Ishikawa (cell line): ENCODE measurements at regions not wholly inside any gene's neighbourhood (a gene's known extent, or its start where the extent isn't known, plus 50 kb on each side); places are given as distances from the start of the nearest gene placed in this dataset.

ENCODE experiments used
- CEBPB ChIP-seq: IDR thresholded peaks from 2 replicates; pipeline ENCODE4 v1.6.1; 2012
- RAD21 ChIP-seq: IDR thresholded peaks from 2 replicates; pipeline ENCODE4 v1.6.1; 2012; ENCODE audit warnings: low read depth
- REST ChIP-seq: IDR thresholded peaks from 2 replicates; pipeline ENCODE4 v1.6.1; 2012; ENCODE audit warnings: low read depth, mild to moderate bottlenecking
- TCF12 ChIP-seq: IDR thresholded peaks from 2 replicates; pipeline ENCODE4 v1.6.1; 2012; ENCODE audit warnings: low read depth
- TEAD4 ChIP-seq: IDR thresholded peaks from 2 replicates; pipeline ENCODE4 v1.6.1; 2012
- ZBTB7A ChIP-seq: IDR thresholded peaks from 2 replicates; pipeline ENCODE4 v1.6.1; 2012; ENCODE audit warnings: low read depth

GRCh38 chr4:79788884-79789283 lies 284.1 kb downstream of the ANTXR2 start:
- TF ChIP-seq CEBPB, result no peak
- TF ChIP-seq RAD21, result no peak
- TF ChIP-seq TCF12, result no peak
- no peak for TF ChIP-seq ZBTB7A
- no peak for TF ChIP-seq TEAD4
- TF ChIP-seq REST, result no peak
